Left lung (tissue), 4 donors: ENCODE measurements at regions not wholly inside any gene's neighbourhood (a gene's known extent, or its start where the extent isn't known, plus 50 kb on each side); places are given as distances from the start of the nearest gene placed in this dataset.

Source experiments
- ATAC-seq: fragments of 200-7000 bp; cut with Tn5 transposase; one replicate; pipeline ENCODE4 v1.9.1; 2020; ENCODE audit warnings: moderate library complexity
- DNase-seq, 4 donors: peaks; one replicate each; pipeline ENCODE4 v3.0.0-alpha.2; 2013 to 2020
- H3K27ac ChIP-seq, 2 donors: fragments of 200-600 bp; sonication (generic) in 1 of 2; one replicate each; pipeline versions ENCODE4 v1.5.0 to v1.8.0; 2020 to 2021
- H3K27me3 ChIP-seq, 2 donors: fragments of 200-600 bp; sonication (generic) in 1 of 2; one replicate each; pipeline versions ENCODE4 v1.5.0 to v1.8.0; 2020 to 2021
- H3K36me3 ChIP-seq, 2 donors: fragments of 200-600 bp; sonication (generic) in 1 of 2; one replicate each; pipeline versions ENCODE4 v1.5.0 to v1.8.0; 2020 to 2021
- H3K4me1 ChIP-seq, 2 donors: fragments of 200-600 bp; one replicate each; pipeline ENCODE4 v1.8.0; 2021
- H3K4me3 ChIP-seq, 2 donors: fragments of 200-600 bp; sonication (generic) in 1 of 2; one replicate each; pipeline versions ENCODE4 v1.5.0 to v1.8.0; 2020 to 2021; ENCODE audit warnings: mild to moderate bottlenecking in 1 of 2
- H3K9me3 ChIP-seq, 2 donors: fragments of 200-600 bp; sonication (generic) in 1 of 2; one replicate each; pipeline versions ENCODE4 v1.5.0 to v1.8.0; 2020 to 2021
- CTCF ChIP-seq, 2 donors: fragments of 200-600 bp; sonication (generic) in 1 of 2; IDR thresholded peaks; one replicate each; pipeline versions ENCODE4 v1.5.0 to v1.8.0; 2021; ENCODE audit warnings: antibody characterized with exemption in 2 of 2
- intact Hi-C, 2 donors: fragments of 100-400 bp; cut with DNase I; formaldehyde crosslinking; loops; one replicate each; pipeline versions ENCODE4 v1.11.2 to v1.14.2; 2022
- donor health status: DM: no; HTN: yes; CAD: no.
- donor health status: DM: no; HTN: no; CAD: no.

GRCh38 chr11:42034826-42035225 is 575.4 kb upstream of the LRRC4C start:
- no peaks in the 10 kb centered on the region for H3K4me1 ChIP-seq
- TF ChIP-seq CTCF (IDR thresholded peaks at IDR 0.05) = no peak
- intact Hi-C loops = no loop called here
- H3K9me3 ChIP-seq = peaks cover 0 to 3% of the 10 kb centered on the region in 2 donors
- no peak overlapping the region for H3K27ac ChIP-seq
- H3K36me3 ChIP-seq = no peaks in the 10 kb centered on the region
- DNase-seq (no peak), ATAC-seq (no peak)
- no peaks in the 10 kb centered on the region for H3K27me3 ChIP-seq
- H3K4me3 ChIP-seq = no peak overlapping the region

DNA sequence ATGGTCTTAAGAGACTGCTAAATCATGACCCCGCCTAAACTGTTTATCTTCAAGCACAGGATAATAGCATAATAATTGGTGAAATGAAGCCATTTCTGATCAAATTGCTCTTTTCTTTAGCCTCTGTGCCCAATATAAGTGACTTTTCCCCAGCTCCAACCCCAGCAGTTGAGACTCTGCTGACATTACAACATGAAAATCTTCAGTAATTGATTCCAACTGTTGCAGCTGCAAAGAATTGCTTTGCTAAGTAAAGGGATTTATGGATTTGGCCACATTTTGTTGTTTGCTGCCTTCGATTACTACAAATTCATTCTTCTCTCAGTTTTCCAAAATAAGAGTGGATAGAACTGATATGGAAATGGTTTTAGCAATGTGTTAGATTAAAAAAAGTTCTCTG is 576.7 kb upstream of the LRRC4C start:
- DNase-seq = no peak
- Histone ChIP-seq H3K9me3 (no peaks in the 10 kb centered on the region), H3K4me1 (no peaks in the 10 kb centered on the region), H3K27me3 (no peaks in the 10 kb centered on the region), H3K36me3 (no peaks in the 10 kb centered on the region), H3K4me3 (no peak overlapping the region), H3K27ac (no peak overlapping the region)
- intact Hi-C loops = no loop called here
- no peak for ATAC-seq
- no peak for TF ChIP-seq CTCF (IDR thresholded peaks at IDR 0.05)

GRCh38 chr11:42043312-42043711 is 583.9 kb upstream of the LRRC4C start:
- no peak for ATAC-seq
- intact Hi-C loops = no loop called here
- Histone ChIP-seq H3K27ac (no peak overlapping the region), H3K36me3 (no peaks in the 10 kb centered on the region), H3K9me3 (peaks cover 0 to 10% of the 10 kb centered on the region in 2 donors), H3K27me3 (no peaks in the 10 kb centered on the region), H3K4me1 (no peaks in the 10 kb centered on the region), H3K4me3 (no peak overlapping the region)
- no peak for DNase-seq
- no peak for TF ChIP-seq CTCF (IDR thresholded peaks at IDR 0.05)

GRCh38 chr11:42047637-42048555 is 588.4 kb upstream of the LRRC4C start:
- DNase-seq = no peak
- Histone ChIP-seq H3K9me3 (peaks cover 0 to 10% of the 10 kb centered on the region in 2 donors), H3K27me3 (no peaks in the 10 kb centered on the region), H3K4me1 (no peaks in the 10 kb centered on the region), H3K27ac (no peak overlapping the region), H3K4me3 (no peak overlapping the region), H3K36me3 (no peaks in the 10 kb centered on the region)
- ATAC-seq = no peak
- TF ChIP-seq CTCF (IDR thresholded peaks at IDR 0.05) = no peak
- intact Hi-C loops = no loop called here

GRCh38 chr11:42049186-42049585 is 589.7 kb upstream of the LRRC4C start:
- H3K27ac ChIP-seq = no peak overlapping the region
- peaks cover 0 to 10% of the 10 kb centered on the region in 2 donors for H3K9me3 ChIP-seq
- no peak overlapping the region for H3K4me3 ChIP-seq
- H3K27me3 ChIP-seq = no peaks in the 10 kb centered on the region
- ATAC-seq (no peak), DNase-seq (no peak)
- intact Hi-C loops = no loop called here
- H3K36me3 ChIP-seq = no peaks in the 10 kb centered on the region
- H3K4me1 ChIP-seq = no peaks in the 10 kb centered on the region
- TF ChIP-seq CTCF (IDR thresholded peaks at IDR 0.05) = no peak
